NB4 (cell line): ENCODE measurements at regions not wholly inside any gene's neighbourhood (a gene's known extent, or its start where the extent isn't known, plus 50 kb on each side); places are given as distances from the start of the nearest gene placed in this dataset.

Experiments used
- DNase-seq: peaks from one replicate; pipeline ENCODE4 v3.0.0; 2010; ENCODE audit warnings: low read depth
- H3K4me3 ChIP-seq: one replicate; pipeline ENCODE4 v1.5.1; 2011; ENCODE audit warnings: mild to moderate bottlenecking, low read depth, low read length, moderate library complexity
- CTCF ChIP-seq: IDR thresholded peaks from one replicate; pipeline ENCODE4 v1.5.1; 2012; ENCODE audit warnings: low read depth, low read length
- MAX ChIP-seq: IDR thresholded peaks from 2 replicates; pipeline ENCODE4 v1.6.1; 2011; ENCODE audit warnings: low read depth, low read length
- MYC ChIP-seq: IDR thresholded peaks from 2 replicates; pipeline ENCODE4 v1.6.1; 2011; ENCODE audit warnings: low read depth, low read length
- POLR2A ChIP-seq: IDR thresholded peaks from 2 replicates; pipeline ENCODE4 v1.6.1; 2011; ENCODE audit warnings: mild to moderate bottlenecking; ENCODE audit not compliant: insufficient read length; ENCODE audit errors: extremely low read depth

- H3K4me3 ChIP-seq = no peak overlapping the region
- TF ChIP-seq MYC (no peak), POLR2A (no peak), CTCF (no peak), MAX (no peak)
- no peak for DNase-seq
Measured at GRCh38 chr7:26543951-26544350, 252.3 kb downstream of the SNX10 start.

GRCh38 chr7:26546508-26547053, 254.9 kb downstream of the SNX10 start:
- H3K4me3 ChIP-seq = no peak overlapping the region
- no peak for TF ChIP-seq MYC
- no peak for TF ChIP-seq POLR2A
- no peak for TF ChIP-seq CTCF
- no peak for TF ChIP-seq MAX
- no peak for DNase-seq

- DNase-seq = no peak
- H3K4me3 ChIP-seq = no peak overlapping the region
- TF ChIP-seq POLR2A = no peak
- TF ChIP-seq CTCF = no peak
- TF ChIP-seq MAX = no peak
- TF ChIP-seq MYC = no peak
Measured at GRCh38 chr7:26547156-26547555, 255.5 kb downstream of the SNX10 start.

- TF ChIP-seq MAX = no peak
- no peak for TF ChIP-seq CTCF
- TF ChIP-seq POLR2A = no peak
- TF ChIP-seq MYC = 0 out of 2 replicates have a peak, but pooled peaks have one; percentile 22
- DNase-seq = peak; percentile 44
- H3K4me3 ChIP-seq = no peak overlapping the region
Measured at GRCh38 chr7:26549281-26549944, 257.8 kb downstream of the SNX10 start.

GRCh38 chr7:26550492-26550891, 258.8 kb downstream of the SNX10 start:
- no peak overlapping the region for H3K4me3 ChIP-seq
- no peak for DNase-seq
- TF ChIP-seq MAX (no peak), CTCF (no peak), POLR2A (no peak), MYC (no peak)

- no peak for DNase-seq
- no peak for TF ChIP-seq CTCF
- no peak overlapping the region for H3K4me3 ChIP-seq
Measured at GRCh38 chr7:26551740-26552139, 260.1 kb downstream of the SNX10 start.
